GM18867 (cell line): ENCODE measurements at regions not wholly inside any gene's neighbourhood (a gene's known extent, or its start where the extent isn't known, plus 50 kb on each side); places are given as distances from the start of the nearest gene placed in this dataset.

ENCODE experiments used
- ATAC-seq: cut with Tn5 transposase; IDR thresholded peaks from one replicate; pipeline ENCODE4 v1.9.1; 2021; ENCODE audit warnings: mild to moderate bottlenecking, moderate library complexity; ENCODE audit not compliant: unreplicated experiment

- no peak for ATAC-seq
These were observed 97.1 kb upstream of the CELF4 start for GRCh38 chr18:37662546-37663339.

- no peak for ATAC-seq
These were observed 96.5 kb upstream of the CELF4 start for GRCh38 chr18:37662099-37662498.

GRCh38 chr18:37661478-37661877 lies 95.9 kb upstream of the CELF4 start:
- no peak for ATAC-seq

- no peak for ATAC-seq
These were observed 95.5 kb upstream of the CELF4 start for GRCh38 chr18:37661061-37661460.

GRCh38 chr18:37660658-37661057 lies 95.1 kb upstream of the CELF4 start:
- ATAC-seq = no peak

- no peak for ATAC-seq
These were observed 94.3 kb upstream of the CELF4 start for GRCh38 chr18:37659906-37660305.

GRCh38 chr18:37658894-37659293 lies 93.3 kb upstream of the CELF4 start:
- ATAC-seq = no peak

GRCh38 chr18:37657493-37657892 lies 91.9 kb upstream of the CELF4 start:
- no peak for ATAC-seq

GRCh38 chr18:37654731-37655369 lies 89.3 kb upstream of the CELF4 start:
- no peak for ATAC-seq

GRCh38 chr18:37654034-37654433 lies 88.4 kb upstream of the CELF4 start:
- ATAC-seq = no peak

- ATAC-seq = no peak
These were observed 88.0 kb upstream of the CELF4 start for GRCh38 chr18:37653618-37654017.

- no peak for ATAC-seq
These were observed 84.3 kb upstream of the CELF4 start for GRCh38 chr18:37649930-37650329.

GRCh38 chr18:37649416-37649815 lies 83.8 kb upstream of the CELF4 start:
- no peak for ATAC-seq

- no peak for ATAC-seq
These were observed 76.0 kb upstream of the CELF4 start for GRCh38 chr18:37641573-37641972.

GRCh38 chr18:37640504-37640903 lies 74.9 kb upstream of the CELF4 start:
- ATAC-seq = no peak

- no peak for ATAC-seq
These were observed 74.2 kb upstream of the CELF4 start for GRCh38 chr18:37639846-37640245.

GRCh38 chr18:37637478-37637850 lies 71.9 kb upstream of the CELF4 start:
- ATAC-seq = no peak

- no peak for ATAC-seq
These were observed 71.4 kb upstream of the CELF4 start for GRCh38 chr18:37636831-37637477.

- ATAC-seq = no peak
These were observed 68.9 kb upstream of the CELF4 start for GRCh38 chr18:37634516-37634915.

GRCh38 chr18:37631422-37631821 lies 65.8 kb upstream of the CELF4 start:
- ATAC-seq = no peak

- ATAC-seq = no peak
These were observed 64.7 kb upstream of the CELF4 start for GRCh38 chr18:37630334-37630733.
